Astrocyte (in vitro differentiated cells and primary cell): ENCODE measurements at regions not wholly inside any gene's neighbourhood (a gene's known extent, or its start where the extent isn't known, plus 50 kb on each side); places are given as distances from the start of the nearest gene placed in this dataset.
"Not testable (repeated sequence)": the region's sequence is repeated elsewhere in the genome, so short reads cannot be mapped to it uniquely, and the experiment has no call there.

ENCODE experiments used
- DNase-seq: peaks from one replicate; pipeline ENCODE4 v3.0.0-alpha.2; 2010; ENCODE audit warnings: low read depth
- FAIRE-seq: peaks from 2 replicates; lab custom pipeline; 2011; peaks lifted over from hg19 to GRCh38; lab: Jason Lieb, UNC
- H2AFZ ChIP-seq: 2 replicates; pipeline ENCODE4 v1.6.0; 2012; ENCODE audit warnings: low read depth, low read length, inconsistent platforms
- H3K27ac ChIP-seq: 2 replicates; pipeline ENCODE4 v1.5.1; 2011; ENCODE audit warnings: low read depth, low read length, inconsistent platforms
- H3K27me3 ChIP-seq: 2 replicates; pipeline ENCODE4 v1.6.0; 2011; ENCODE audit warnings: low read length, inconsistent platforms; ENCODE audit not compliant: insufficient read depth
- H3K36me3 ChIP-seq: 2 replicates; pipeline ENCODE4 v1.5.1; 2011; ENCODE audit warnings: low read length, inconsistent platforms; ENCODE audit not compliant: insufficient read depth
- H3K4me1 ChIP-seq: 2 replicates; pipeline ENCODE4 v1.5.1; 2011; ENCODE audit warnings: low read length, inconsistent platforms; ENCODE audit not compliant: insufficient read depth
- H3K4me2 ChIP-seq: 2 replicates; pipeline ENCODE4 v1.6.0; 2012; ENCODE audit warnings: low read length, inconsistent platforms
- H3K4me3 ChIP-seq: 2 replicates; pipeline ENCODE4 v1.5.1; 2011; ENCODE audit warnings: low read depth, mild to moderate bottlenecking, low read length, inconsistent platforms; ENCODE audit not compliant: insufficient read depth
- H3K79me2 ChIP-seq: 2 replicates; pipeline ENCODE4 v1.6.0; 2012; ENCODE audit warnings: mild to moderate bottlenecking, low read length, inconsistent platforms; ENCODE audit not compliant: insufficient read depth
- H3K9ac ChIP-seq: 2 replicates; pipeline ENCODE4 v1.6.0; 2012; ENCODE audit warnings: mild to moderate bottlenecking, low read length, inconsistent platforms
- H3K9me3 ChIP-seq: 2 replicates; pipeline ENCODE4 v1.5.1; 2012; ENCODE audit warnings: low read depth, mild to moderate bottlenecking, low read length, inconsistent platforms; ENCODE audit not compliant: insufficient read depth
- H4K20me1 ChIP-seq: 2 replicates; pipeline ENCODE4 v1.6.0; 2012; ENCODE audit warnings: low read length, inconsistent platforms; ENCODE audit not compliant: insufficient read depth
- H3K27ac Mint-ChIP-seq: one replicate; pipeline ENCODE4 v1.8.0; 2021; ENCODE audit warnings: mild to moderate bottlenecking, mixed read lengths; ENCODE audit not compliant: unreplicated experiment
- H3K27me3 Mint-ChIP-seq: one replicate; pipeline ENCODE4 v1.8.0; 2021; ENCODE audit warnings: low read depth, mixed read lengths; ENCODE audit not compliant: unreplicated experiment
- H3K36me3 Mint-ChIP-seq: one replicate; pipeline ENCODE4 v1.8.0; 2021; ENCODE audit warnings: low read depth, mixed read lengths; ENCODE audit not compliant: unreplicated experiment
- H3K4me1 Mint-ChIP-seq: one replicate; pipeline ENCODE4 v1.8.0; 2021; ENCODE audit warnings: low read depth, mixed read lengths; ENCODE audit not compliant: unreplicated experiment
- H3K4me3 Mint-ChIP-seq: one replicate; pipeline ENCODE4 v1.8.0; 2021; ENCODE audit warnings: mild to moderate bottlenecking, moderate library complexity, mixed read lengths; ENCODE audit not compliant: unreplicated experiment
- H3K9me3 Mint-ChIP-seq: one replicate; pipeline ENCODE4 v1.8.0; 2021; ENCODE audit warnings: mild to moderate bottlenecking, mixed read lengths; ENCODE audit not compliant: unreplicated experiment
- CTCF ChIP-seq: IDR thresholded peaks from 2 replicates; pipeline ENCODE4 v1.5.1; 2011; ENCODE audit warnings: low read depth, mild to moderate bottlenecking, inconsistent platforms, low read length, moderate library complexity; ENCODE audit not compliant: insufficient read depth
- EZH2 ChIP-seq: IDR thresholded peaks from 2 replicates; pipeline ENCODE4 v1.6.1; 2012; ENCODE audit warnings: mild to moderate bottlenecking, low read length, inconsistent platforms; ENCODE audit not compliant: insufficient read depth

- H3K27ac ChIP-seq, result no peak overlapping the region
- no peaks in the 10 kb centered on the region for H3K4me1 ChIP-seq
- Mint-ChIP-seq H3K4me3 (no peak overlapping the region), H3K27ac (no peak overlapping the region), H3K36me3 (no peaks in the 10 kb centered on the region), H3K4me1 (no peaks in the 10 kb centered on the region), H3K27me3 (no peaks in the 10 kb centered on the region), H3K9me3 (peaks cover 2% of the 10 kb centered on the region)
- H3K27me3 ChIP-seq, result no peaks in the 10 kb centered on the region
- H4K20me1 ChIP-seq, result no peaks in the 10 kb centered on the region
- H3K79me2 ChIP-seq, result no peaks in the 10 kb centered on the region
- H3K4me2 ChIP-seq, result no peak overlapping the region
- no peak for DNase-seq
- no peak for FAIRE-seq
- H3K9me3 ChIP-seq, result no peaks in the 10 kb centered on the region
- H3K36me3 ChIP-seq, result no peaks in the 10 kb centered on the region
- H3K4me3 ChIP-seq, result no peak overlapping the region
- H3K9ac ChIP-seq, result no peak overlapping the region
- no peak for TF ChIP-seq CTCF
- no peak for TF ChIP-seq EZH2
- H2AFZ ChIP-seq, result no peak overlapping the region
Observed at GRCh38 chr6:131443514-131443913, 129.5 kb upstream of the ARG1 start.

- H3K9ac ChIP-seq, H3K27ac ChIP-seq, H3K36me3 ChIP-seq, FAIRE-seq, H3K4me3 Mint-ChIP-seq, H3K4me1 ChIP-seq, H4K20me1 ChIP-seq, H3K27me3 Mint-ChIP-seq, H3K4me3 ChIP-seq, H3K4me1 Mint-ChIP-seq, H3K27me3 ChIP-seq, H3K79me2 ChIP-seq, H3K9me3 ChIP-seq, DNase-seq, H3K9me3 Mint-ChIP-seq, H2AFZ ChIP-seq, H3K4me2 ChIP-seq, H3K27ac Mint-ChIP-seq, H3K36me3 Mint-ChIP-seq: not testable (repeated sequence)
Observed at GRCh38 chr6:131445356-131445755, 127.7 kb upstream of the ARG1 start.

GRCh38 chr6:131450861-131451260 lies 122.2 kb upstream of the ARG1 start:
- Histone ChIP-seq H3K9me3 (no peaks in the 10 kb centered on the region), H3K27ac (no peak overlapping the region), H3K36me3 (no peaks in the 10 kb centered on the region), H3K9ac (no peak overlapping the region), H3K79me2 (no peaks in the 10 kb centered on the region), H3K4me1 (no peaks in the 10 kb centered on the region), H3K4me3 (no peak overlapping the region), H3K4me2 (no peak overlapping the region), H2AFZ (no peak overlapping the region), H3K27me3 (no peaks in the 10 kb centered on the region), H4K20me1 (no peaks in the 10 kb centered on the region)
- DNase-seq (no peak), FAIRE-seq (no peak)
- H3K36me3 Mint-ChIP-seq, result no peaks in the 10 kb centered on the region
- no peak overlapping the region for H3K4me3 Mint-ChIP-seq
- no peak overlapping the region for H3K27ac Mint-ChIP-seq
- TF ChIP-seq EZH2, result no peak
- no peak for TF ChIP-seq CTCF
- H3K4me1 Mint-ChIP-seq, result no peaks in the 10 kb centered on the region
- no peaks in the 10 kb centered on the region for H3K9me3 Mint-ChIP-seq
- no peaks in the 10 kb centered on the region for H3K27me3 Mint-ChIP-seq
